A549 (cell line): ENCODE measurements at regions not wholly inside any gene's neighbourhood (a gene's known extent, or its start where the extent isn't known, plus 50 kb on each side); places are given as distances from the start of the nearest gene placed in this dataset.

Source experiments
- CTCF ChIP-seq: fragments of >200 bp; sonication (Bioruptor Twin); formaldehyde crosslinking; IDR thresholded peaks from 3 replicates; pipeline ENCODE4 v1.5.1; 2016
- HDAC2 ChIP-seq: fragments of 200-600 bp; sonication (generic); IDR thresholded peaks from 2 replicates; pipeline ENCODE4 v1.6.1; 2016
- HES2 ChIP-seq: fragments of >200 bp; sonication (Bioruptor Twin); formaldehyde crosslinking; IDR thresholded peaks from 2 replicates; pipeline ENCODE4 v1.6.1; 2016
- MAZ ChIP-seq: fragments of 150-350 bp; IDR thresholded peaks from 2 replicates; pipeline ENCODE4 v1.6.1; 2014; ENCODE audit warnings: antibody characterized with exemption, low read depth, low read length, borderline replicate concordance

- TF ChIP-seq CTCF: no peak
- no peak for TF ChIP-seq MAZ
- TF ChIP-seq HES2: no peak
- TF ChIP-seq HDAC2: no peak
These were observed 154.2 kb upstream of the TSLP start for GRCh38 chr5:110917161-110917875.
